Suprapubic skin (tissue), 4 donors: ENCODE measurements at regions not wholly inside any gene's neighbourhood (a gene's known extent, or its start where the extent isn't known, plus 50 kb on each side); places are given as distances from the start of the nearest gene placed in this dataset.
"Not testable (repeated sequence)": the region's sequence is repeated elsewhere in the genome, so short reads cannot be mapped to it uniquely, and the experiment has no call there.

ENCODE experiments used
- DNase-seq, 2 donors: peaks; one replicate each; pipeline ENCODE4 v3.0.0-alpha.2; 2019; ENCODE audit warnings: low spot score in 2 of 2
- H3K27ac ChIP-seq: fragments of 200-600 bp; sonication (generic); one replicate; pipeline ENCODE4 v1.5.1; 2019
- H3K27me3 ChIP-seq: fragments of 200-600 bp; sonication (generic); one replicate; pipeline ENCODE4 v1.5.1; 2019
- H3K36me3 ChIP-seq: fragments of 200-600 bp; sonication (generic); one replicate; pipeline ENCODE4 v1.5.1; 2019
- H3K4me1 ChIP-seq: fragments of 200-600 bp; sonication (generic); one replicate; pipeline ENCODE4 v1.5.1; 2019
- H3K4me3 ChIP-seq: fragments of 200-600 bp; sonication (generic); one replicate; pipeline ENCODE4 v1.5.1; 2019; ENCODE audit warnings: mild to moderate bottlenecking
- H3K9me3 ChIP-seq: fragments of 200-600 bp; sonication (generic); one replicate; pipeline ENCODE4 v1.5.1; 2019
- WGBS: methylation state at CpG from one replicate; pipeline ENCODE4 v1.1.5; 2018; 5-methylcytosine and 5-hydroxymethylcytosine counted together

GRCh38 chr5:70510161-70510560 is 95.0 kb downstream of the GTF2H2C_2 start:
- not testable (repeated sequence) for H3K27ac ChIP-seq, H3K9me3 ChIP-seq, DNase-seq, H3K36me3 ChIP-seq, H3K4me1 ChIP-seq, H3K4me3 ChIP-seq, H3K27me3 ChIP-seq
- no CpG with 5 or more reads among the region's 13 CpGs for WGBS

- H3K36me3 ChIP-seq, H3K9me3 ChIP-seq, H3K4me3 ChIP-seq, H3K27ac ChIP-seq, H3K4me1 ChIP-seq, H3K27me3 ChIP-seq: not testable (repeated sequence)
- no CpG with 5 or more reads among the region's 16 CpGs for WGBS
- peak in 1 of 2 donors; percentile 43 for DNase-seq
Measured at GRCh38 chr5:70510811-70511210, 95.6 kb downstream of the GTF2H2C_2 start.
